Epithelial cell of esophagus (primary cell): ENCODE measurements at regions not wholly inside any gene's neighbourhood (a gene's known extent, or its start where the extent isn't known, plus 50 kb on each side); places are given as distances from the start of the nearest gene placed in this dataset.

Source experiments
- DNase-seq: peaks from one replicate; pipeline ENCODE4 v3.0.0; 2010; ENCODE audit warnings: low read depth
- H3K4me3 ChIP-seq: 2 replicates; pipeline ENCODE4 v1.5.1; 2011; ENCODE audit warnings: mild to moderate bottlenecking, low read length, control low read depth
- CTCF ChIP-seq: IDR thresholded peaks from 2 replicates; pipeline ENCODE4 v1.5.1; 2011; ENCODE audit warnings: low read depth, mild to moderate bottlenecking, low read length, control low read depth, inconsistent platforms; ENCODE audit not compliant: insufficient read depth; ENCODE audit errors: missing control alignments

- DNase-seq: peak; percentile 56
- H3K4me3 ChIP-seq: no peak overlapping the region
- TF ChIP-seq CTCF: no peak
Observed at GRCh38 chr2:149924549-149925213, 337.1 kb upstream of the MMADHC start.

GRCh38 chr2:149924028-149924427 lies 336.5 kb upstream of the MMADHC start:
- H3K4me3 ChIP-seq: no peak overlapping the region
- TF ChIP-seq CTCF: no peak
- peak; percentile 68 for DNase-seq

GRCh38 chr2:149921911-149922616 lies 334.5 kb upstream of the MMADHC start:
- peak; percentile 80 for DNase-seq
- no peak for TF ChIP-seq CTCF
- no peak overlapping the region for H3K4me3 ChIP-seq

- no peak for DNase-seq
- no peak overlapping the region for H3K4me3 ChIP-seq
- no peak for TF ChIP-seq CTCF
Observed at GRCh38 chr2:149920389-149920788, 332.8 kb upstream of the MMADHC start.

- TF ChIP-seq CTCF: no peak
- DNase-seq: no peak
- no peak overlapping the region for H3K4me3 ChIP-seq
Observed at GRCh38 chr2:149915151-149915550, 327.6 kb upstream of the MMADHC start.

- no peak overlapping the region for H3K4me3 ChIP-seq
- DNase-seq: peak; percentile 9
- TF ChIP-seq CTCF: no peak
Observed at GRCh38 chr2:149908726-149909683, 321.4 kb upstream of the MMADHC start.
